Fibroblast of upper back skin (primary cell): ENCODE measurements at regions not wholly inside any gene's neighbourhood (a gene's known extent, or its start where the extent isn't known, plus 50 kb on each side); places are given as distances from the start of the nearest gene placed in this dataset.
"Not testable (repeated sequence)": the region's sequence is repeated elsewhere in the genome, so short reads cannot be mapped to it uniquely, and the experiment has no call there.

Experiments used
- DNase-seq: peaks from one replicate; pipeline ENCODE4 v3.0.0-alpha.2; 2013

GRCh38 chr12:23389315-23389714, 560.2 kb downstream of the SOX5 start:
- DNase-seq, result not testable (repeated sequence)

- DNase-seq, result no peak
These were observed 550.0 kb downstream of the SOX5 start for GRCh38 chr12:23399402-23399933.

GRCh38 chr12:23415180-23415579, 534.3 kb downstream of the SOX5 start:
- DNase-seq, result no peak

GRCh38 chr12:23421556-23421955, 527.9 kb downstream of the SOX5 start:
- DNase-seq, result no peak

- no peak for DNase-seq
These were observed 526.3 kb downstream of the SOX5 start for GRCh38 chr12:23423097-23423687.

- no peak for DNase-seq
These were observed 525.7 kb downstream of the SOX5 start for GRCh38 chr12:23423796-23424195.

- DNase-seq, result no peak
These were observed 524.8 kb downstream of the SOX5 start for GRCh38 chr12:23424685-23425084.

GRCh38 chr12:23426328-23426727, 523.1 kb downstream of the SOX5 start:
- DNase-seq, result no peak

- no peak for DNase-seq
These were observed 520.7 kb downstream of the SOX5 start for GRCh38 chr12:23428758-23429157.

- no peak for DNase-seq
These were observed 518.5 kb downstream of the SOX5 start for GRCh38 chr12:23431006-23431405.

- no peak for DNase-seq
These were observed 516.3 kb downstream of the SOX5 start for GRCh38 chr12:23433121-23433520.

GRCh38 chr12:23434154-23434553, 515.3 kb downstream of the SOX5 start:
- no peak for DNase-seq

GRCh38 chr12:23446746-23447145, 502.7 kb downstream of the SOX5 start:
- no peak for DNase-seq

GRCh38 chr12:23450810-23451209, 498.7 kb downstream of the SOX5 start:
- no peak for DNase-seq

GRCh38 chr12:23455283-23455682, 494.2 kb downstream of the SOX5 start:
- DNase-seq, result no peak

GRCh38 chr12:23458640-23459039, 490.8 kb downstream of the SOX5 start:
- no peak for DNase-seq

GRCh38 chr12:23462546-23462945, 486.9 kb downstream of the SOX5 start:
- no peak for DNase-seq

GRCh38 chr12:23463172-23463571, 486.3 kb downstream of the SOX5 start:
- DNase-seq, result no peak

- no peak for DNase-seq
These were observed 485.1 kb downstream of the SOX5 start for GRCh38 chr12:23464241-23464812.

GRCh38 chr12:23472329-23472971, 477.0 kb downstream of the SOX5 start:
- DNase-seq, result no peak

- no peak for DNase-seq
These were observed 476.4 kb downstream of the SOX5 start for GRCh38 chr12:23473071-23473470.

GRCh38 chr12:23474438-23474976, 475.0 kb downstream of the SOX5 start:
- DNase-seq, result no peak
